Heart left ventricle (tissue), 13 donors: ENCODE measurements at regions not wholly inside any gene's neighbourhood (a gene's known extent, or its start where the extent isn't known, plus 50 kb on each side); places are given as distances from the start of the nearest gene placed in this dataset.

ENCODE experiments used
- POLR2A ChIP-seq, 2 donors: fragments of 450-650 bp; IDR thresholded peaks; one replicate each; pipeline ENCODE4 v1.6.1; 2017; ENCODE audit warnings: antibody characterized with exemption in 2 of 2, mild to moderate bottlenecking in 2 of 2, moderate library complexity in 2 of 2
- TF ChIP-seq, protein P1 (sequence below), 12 donors: fragments of 200-600 bp; sonication (generic) in 4 of 12; IDR thresholded peaks; one replicate each; pipeline versions ENCODE4 v1.5.0 to v1.8.0; 2018 to 2022; ENCODE audit warnings: antibody characterized with exemption in 12 of 12, mild to moderate bottlenecking in 5 of 12
- donor health status: ischemic (EF 13 %, LVEDD 7.1; RV severe dilation, severe dysfunction).
- donor health status: DM: no; HTN: yes; CAD: no.
- donor health status: DM: no; HTN: no; CAD: no.
- donor health status: ischemic (EF 25% LVEDD 6.9; RV normal size, moderate dysfunction).
- donor health status: ischemic (EF 25% LVEDD 5.7; RV mildly dilated, moderate dysfunction).
- donor health status: ischemic (EF 35%, LVEDD 5.7; RV mildly dilated, moderate dysfunction).
- donor health status: nonischemic (EF 11% LVEDD 7.7; RV severe dilation, severe dysfunction).
- donor health status: DM: yes; HTN: yes; CAD: no.
- donor health status: PGD.
- donor health status: ischemic (EF 29% LVEDD 5.4; RV normal size, mild dysfunction).
- donor health status: nonischemic (EF 23%, LVEDD 6.1; RV moderate dilation, normal function).

GRCh38 chr10:133015321-133015720 lies 72.4 kb upstream of the ADGRA1 start:
- TF ChIP-seq POLR2A (IDR thresholded peaks at IDR 0.05) = no peak
- TF ChIP-seq, protein P1, sequence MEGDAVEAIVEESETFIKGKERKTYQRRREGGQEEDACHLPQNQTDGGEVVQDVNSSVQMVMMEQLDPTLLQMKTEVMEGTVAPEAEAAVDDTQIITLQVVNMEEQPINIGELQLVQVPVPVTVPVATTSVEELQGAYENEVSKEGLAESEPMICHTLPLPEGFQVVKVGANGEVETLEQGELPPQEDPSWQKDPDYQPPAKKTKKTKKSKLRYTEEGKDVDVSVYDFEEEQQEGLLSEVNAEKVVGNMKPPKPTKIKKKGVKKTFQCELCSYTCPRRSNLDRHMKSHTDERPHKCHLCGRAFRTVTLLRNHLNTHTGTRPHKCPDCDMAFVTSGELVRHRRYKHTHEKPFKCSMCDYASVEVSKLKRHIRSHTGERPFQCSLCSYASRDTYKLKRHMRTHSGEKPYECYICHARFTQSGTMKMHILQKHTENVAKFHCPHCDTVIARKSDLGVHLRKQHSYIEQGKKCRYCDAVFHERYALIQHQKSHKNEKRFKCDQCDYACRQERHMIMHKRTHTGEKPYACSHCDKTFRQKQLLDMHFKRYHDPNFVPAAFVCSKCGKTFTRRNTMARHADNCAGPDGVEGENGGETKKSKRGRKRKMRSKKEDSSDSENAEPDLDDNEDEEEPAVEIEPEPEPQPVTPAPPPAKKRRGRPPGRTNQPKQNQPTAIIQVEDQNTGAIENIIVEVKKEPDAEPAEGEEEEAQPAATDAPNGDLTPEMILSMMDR (IDR thresholded peaks at IDR 0.05) = no peak
